HFFc6 (cell line): ENCODE measurements at regions not wholly inside any gene's neighbourhood (a gene's known extent, or its start where the extent isn't known, plus 50 kb on each side); places are given as distances from the start of the nearest gene placed in this dataset.
"Not testable (repeated sequence)": the region's sequence is repeated elsewhere in the genome, so short reads cannot be mapped to it uniquely, and the experiment has no call there.

ENCODE experiments used
- DNase-seq: peaks from one replicate; pipeline ENCODE4 v3.0.0-alpha.2; 2018
- H3K27ac Mint-ChIP-seq: 2 replicates; pipeline ENCODE4 v1.8.0; 2020; ENCODE audit warnings: mild to moderate bottlenecking, mixed read lengths
- H3K27me3 Mint-ChIP-seq: 2 replicates; pipeline ENCODE4 v1.8.0; 2021; ENCODE audit warnings: mild to moderate bottlenecking, moderate library complexity, mixed read lengths; ENCODE audit not compliant: insufficient read depth
- H3K36me3 Mint-ChIP-seq: 2 replicates; pipeline ENCODE4 v1.8.0; 2021; ENCODE audit warnings: low read depth, mixed read lengths
- H3K4me1 Mint-ChIP-seq: 2 replicates; pipeline ENCODE4 v1.8.0; 2020; ENCODE audit warnings: low read depth, mixed read lengths
- H3K4me3 Mint-ChIP-seq: 2 replicates; pipeline ENCODE4 v1.8.0; 2020; ENCODE audit warnings: mild to moderate bottlenecking, moderate library complexity, mixed read lengths
- H3K9me3 Mint-ChIP-seq: 2 replicates; pipeline ENCODE4 v1.8.0; 2020; ENCODE audit warnings: mild to moderate bottlenecking, mixed read lengths
- CTCF ChIP-seq: fragments of 200-600 bp; sonication (generic); IDR thresholded peaks from 2 replicates; pipeline ENCODE4 v1.5.0; 2021; ENCODE audit warnings: antibody characterized with exemption, mild to moderate bottlenecking

GRCh38 chr3:103516950-103517349, 1082.1 kb downstream of the ZPLD1 start:
- Mint-ChIP-seq H3K27ac (no peak overlapping the region), H3K27me3 (no peaks in the 10 kb centered on the region), H3K36me3 (no peaks in the 10 kb centered on the region), H3K4me1 (no peaks in the 10 kb centered on the region), H3K9me3 (peaks cover 39% of the 10 kb centered on the region), H3K4me3 (no peak overlapping the region)
- DNase-seq: no peak
- TF ChIP-seq CTCF: no peak

GRCh38 chr3:103531327-103531726, 1096.5 kb downstream of the ZPLD1 start:
- H3K4me3 Mint-ChIP-seq, H3K27me3 Mint-ChIP-seq, H3K27ac Mint-ChIP-seq, H3K36me3 Mint-ChIP-seq, H3K4me1 Mint-ChIP-seq, DNase-seq: not testable (repeated sequence)
- peaks cover 29% of the 10 kb centered on the region for H3K9me3 Mint-ChIP-seq

- Mint-ChIP-seq H3K27ac (no peak overlapping the region), H3K4me3 (no peak overlapping the region), H3K9me3 (peaks cover 29% of the 10 kb centered on the region), H3K27me3 (no peaks in the 10 kb centered on the region), H3K36me3 (no peaks in the 10 kb centered on the region), H3K4me1 (no peaks in the 10 kb centered on the region)
- TF ChIP-seq CTCF: no peak
- no peak for DNase-seq
Measured at GRCh38 chr3:103532986-103533385, 1098.2 kb downstream of the ZPLD1 start.

- no peak for TF ChIP-seq CTCF
- Mint-ChIP-seq H3K9me3 (peaks cover 14% of the 10 kb centered on the region), H3K36me3 (no peaks in the 10 kb centered on the region), H3K27me3 (no peaks in the 10 kb centered on the region), H3K4me3 (no peak overlapping the region), H3K4me1 (no peaks in the 10 kb centered on the region), H3K27ac (no peak overlapping the region)
- no peak for DNase-seq
Measured at GRCh38 chr3:103554451-103554850, 1119.6 kb downstream of the ZPLD1 start.

GRCh38 chr3:103564116-103564515, 1129.3 kb downstream of the ZPLD1 start:
- H3K36me3 Mint-ChIP-seq, DNase-seq, H3K27ac Mint-ChIP-seq, H3K27me3 Mint-ChIP-seq, H3K4me1 Mint-ChIP-seq, H3K4me3 Mint-ChIP-seq: not testable (repeated sequence)
- peaks cover 14% of the 10 kb centered on the region for H3K9me3 Mint-ChIP-seq

GRCh38 chr3:103585809-103586208, 1151.0 kb downstream of the ZPLD1 start:
- no peak overlapping the region for H3K4me3 Mint-ChIP-seq
- H3K27ac Mint-ChIP-seq: no peak overlapping the region
- DNase-seq: no peak
- 0 out of 2 replicates have a peak, but pooled peaks cover 4% of the 10 kb centered on the region for H3K36me3 Mint-ChIP-seq
- H3K27me3 Mint-ChIP-seq: no peaks in the 10 kb centered on the region
- peaks cover 13% of the 10 kb centered on the region for H3K9me3 Mint-ChIP-seq
- no peak for TF ChIP-seq CTCF
- H3K4me1 Mint-ChIP-seq: no peaks in the 10 kb centered on the region

- no peak for DNase-seq
- Mint-ChIP-seq H3K9me3 (peaks cover 12% of the 10 kb centered on the region), H3K27me3 (no peaks in the 10 kb centered on the region), H3K4me1 (no peaks in the 10 kb centered on the region), H3K27ac (no peak overlapping the region), H3K36me3 (no peaks in the 10 kb centered on the region), H3K4me3 (no peak overlapping the region)
- TF ChIP-seq CTCF: no peak
Measured at GRCh38 chr3:103589770-103590169, 1155.0 kb downstream of the ZPLD1 start.
